CD4-positive, alpha-beta T cell treated with Interleukin-6 at 100 ng/mL for 8 hours (primary cell): ENCODE measurements at regions not wholly inside any gene's neighbourhood (a gene's known extent, or its start where the extent isn't known, plus 50 kb on each side); places are given as distances from the start of the nearest gene placed in this dataset.
"Not testable (repeated sequence)": the region's sequence is repeated elsewhere in the genome, so short reads cannot be mapped to it uniquely, and the experiment has no call there.

Experiments used
- DNase-seq: peaks from one replicate; pipeline ENCODE4 v3.0.0-alpha.2; 2020; ENCODE audit warnings: mixed read lengths, low spot score

DNA sequence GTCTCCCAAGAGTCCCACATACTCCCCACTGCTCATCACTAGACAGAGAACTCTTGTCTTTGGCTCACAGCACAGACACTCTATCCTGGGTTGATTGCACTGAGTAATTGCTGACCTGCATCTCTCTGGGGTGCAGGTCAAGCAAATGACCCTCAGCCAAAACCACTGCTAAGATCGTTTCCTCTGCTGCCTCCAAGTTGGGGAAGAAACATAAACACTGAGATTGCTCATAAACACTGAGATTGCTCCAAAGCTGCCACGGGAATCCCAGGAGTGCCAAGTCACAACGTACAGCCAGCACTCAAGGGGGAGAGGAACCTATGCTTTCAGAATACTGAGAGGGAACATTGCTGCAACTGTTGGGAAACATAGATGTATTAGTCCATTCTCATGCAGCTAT is 1402.1 kb upstream of the ACO1 start:
- DNase-seq: no peak

DNA sequence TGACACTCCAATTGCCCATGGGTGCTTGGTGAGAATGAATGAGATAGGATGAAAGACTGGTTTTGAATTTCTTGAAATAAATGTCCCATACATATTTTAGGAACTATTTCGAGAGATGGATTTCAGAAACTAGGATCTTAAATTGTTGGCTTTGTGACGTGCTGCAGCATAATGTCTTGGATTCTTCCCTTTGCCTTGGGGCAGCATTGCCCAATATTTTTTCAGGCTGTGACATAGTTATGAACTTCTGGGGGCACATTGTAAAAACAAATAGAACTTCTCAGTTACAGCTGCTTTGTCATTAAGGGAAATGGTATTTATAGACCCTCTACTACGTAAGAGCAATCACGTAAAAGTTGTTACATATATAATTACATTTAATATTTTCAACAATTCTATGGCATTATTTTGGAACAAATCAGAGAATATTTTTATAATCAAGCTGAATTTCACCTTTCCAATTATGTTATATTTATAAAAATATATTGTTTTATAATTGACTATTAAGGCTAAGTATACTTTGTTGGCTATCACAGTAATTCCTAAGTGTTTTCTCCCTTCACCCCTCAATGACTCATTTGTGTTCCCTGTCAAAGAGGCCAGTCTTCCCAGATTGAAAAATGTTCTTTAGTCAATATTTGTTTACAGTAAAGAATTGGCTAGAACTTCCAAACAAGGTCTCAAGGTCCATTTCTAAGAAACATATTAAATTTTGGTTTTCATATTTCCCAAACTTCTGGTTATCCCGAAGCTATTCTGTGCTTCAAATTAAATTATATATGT is 1388.3 kb upstream of the ACO1 start:
- no peak for DNase-seq

DNA sequence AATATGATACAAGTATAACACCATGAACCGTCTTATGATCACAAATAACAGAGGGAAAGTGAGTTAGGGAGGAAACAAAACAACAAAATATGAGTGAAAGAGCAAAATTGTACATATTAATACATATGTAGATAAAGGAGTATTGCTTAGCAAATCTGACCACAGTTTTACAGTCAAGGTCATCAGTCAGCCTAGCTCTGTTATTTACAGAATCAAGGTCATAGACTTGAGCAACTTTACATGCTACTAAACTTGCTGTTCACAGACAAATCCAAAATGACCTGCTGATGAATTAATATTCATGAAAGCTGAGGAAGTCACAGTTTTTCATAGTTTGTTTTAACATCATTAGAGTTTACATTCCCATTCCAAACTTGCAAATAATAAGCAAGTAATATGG is 1387.7 kb upstream of the ACO1 start:
- no peak for DNase-seq

DNA sequence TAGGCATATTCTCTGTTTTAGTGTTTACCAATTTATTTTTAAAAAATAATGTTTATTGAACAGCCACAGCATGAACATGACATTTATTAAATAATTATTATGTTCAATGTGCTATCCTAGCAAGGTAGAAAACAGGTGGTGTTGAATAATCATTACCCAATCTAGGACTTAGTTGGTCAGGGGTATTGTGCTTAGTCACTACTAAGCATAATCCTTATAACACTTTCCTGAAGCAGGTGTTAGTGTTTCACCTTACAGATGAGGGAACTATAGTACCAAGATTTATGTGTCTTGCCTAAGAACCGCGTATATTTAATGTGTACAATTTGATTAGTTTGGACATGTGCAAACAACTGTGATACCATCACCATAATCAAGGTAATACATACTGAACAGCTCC is 1387.2 kb upstream of the ACO1 start:
- no peak for DNase-seq

DNA sequence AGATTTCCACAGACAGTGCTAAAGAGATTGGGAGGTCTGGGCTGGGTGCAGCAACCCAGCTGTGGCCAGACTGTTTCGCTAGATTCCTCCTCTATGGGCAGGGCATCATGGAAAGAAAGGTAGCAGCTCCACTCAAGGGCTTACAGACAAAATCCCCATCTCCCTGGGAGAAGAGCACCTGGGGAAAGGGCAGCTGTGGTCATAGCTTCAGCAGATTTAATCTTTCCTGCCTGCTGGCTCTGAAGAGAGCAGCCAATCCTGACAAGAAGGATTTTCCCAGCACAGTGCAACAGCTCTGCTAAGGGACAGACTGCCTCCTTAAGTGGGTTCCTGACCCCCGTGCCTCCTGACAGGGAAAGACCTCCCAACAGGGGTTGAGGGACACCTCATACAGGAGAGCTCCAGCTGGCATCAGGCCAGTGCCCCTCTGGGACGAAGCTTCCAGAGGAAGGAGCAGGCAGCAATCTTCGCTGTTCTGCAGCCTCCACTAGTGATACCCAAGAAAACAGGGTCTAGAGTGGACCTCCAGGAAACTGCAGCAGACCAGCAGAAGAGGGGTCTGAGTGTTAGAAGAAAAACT is 1379.3 kb upstream of the ACO1 start:
- DNase-seq: no peak

DNA sequence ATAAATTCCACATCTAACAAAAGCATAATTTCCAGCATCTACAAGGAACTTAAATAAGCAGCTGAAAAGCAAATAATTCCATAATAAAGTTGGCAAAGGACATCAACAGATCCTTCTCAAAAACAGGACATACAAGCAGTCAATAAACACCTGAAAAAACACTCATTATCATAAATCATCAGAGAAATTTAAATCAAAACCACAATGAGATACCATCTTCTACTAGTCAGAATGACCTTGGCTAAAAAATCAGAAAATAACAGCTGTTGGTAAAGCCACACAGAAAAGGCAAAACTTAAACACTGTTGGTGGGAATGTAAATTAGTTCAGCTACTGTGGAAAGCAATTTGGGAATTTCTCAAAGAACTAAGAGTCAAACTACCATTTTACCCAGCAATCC is 1371.1 kb upstream of the ACO1 start:
- no peak for DNase-seq

DNA sequence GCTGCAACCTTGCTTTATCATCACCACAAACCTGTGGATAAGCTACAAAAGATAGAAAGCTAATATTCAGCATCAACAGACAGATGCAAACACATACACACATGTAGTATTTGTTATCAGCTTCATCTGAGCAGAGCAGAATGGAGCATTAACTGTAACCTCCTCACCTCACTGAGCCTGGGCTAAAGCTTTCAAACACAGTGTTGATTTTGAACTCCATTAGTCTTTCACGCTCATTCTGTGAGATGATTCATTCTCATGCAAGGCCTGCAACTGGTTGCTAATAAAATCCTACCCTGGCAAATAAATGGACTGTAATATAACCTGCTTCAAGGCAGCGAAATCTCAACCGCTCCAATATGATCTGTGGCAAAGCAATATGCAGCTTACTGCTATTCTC is 1360.6 kb upstream of the ACO1 start:
- no peak for DNase-seq

DNA sequence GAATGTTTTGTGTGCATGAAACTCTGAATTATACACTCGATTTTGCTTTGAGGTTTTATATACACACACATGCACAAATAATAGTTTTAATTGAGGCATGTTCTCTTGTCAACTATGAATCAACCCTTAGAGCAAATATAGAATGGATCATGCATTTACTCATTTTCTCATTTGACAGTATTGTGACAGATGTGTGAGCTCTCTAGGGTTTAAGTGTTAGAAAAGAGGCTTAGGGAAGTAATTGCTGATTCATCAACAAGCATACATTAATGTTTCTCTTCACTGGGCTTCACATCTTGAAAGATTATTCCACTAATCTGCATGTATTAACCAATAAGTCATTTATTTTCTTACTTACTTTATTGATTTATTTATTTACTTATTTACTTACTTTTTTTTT is 1356.8 kb upstream of the ACO1 start:
- no peak for DNase-seq

DNA sequence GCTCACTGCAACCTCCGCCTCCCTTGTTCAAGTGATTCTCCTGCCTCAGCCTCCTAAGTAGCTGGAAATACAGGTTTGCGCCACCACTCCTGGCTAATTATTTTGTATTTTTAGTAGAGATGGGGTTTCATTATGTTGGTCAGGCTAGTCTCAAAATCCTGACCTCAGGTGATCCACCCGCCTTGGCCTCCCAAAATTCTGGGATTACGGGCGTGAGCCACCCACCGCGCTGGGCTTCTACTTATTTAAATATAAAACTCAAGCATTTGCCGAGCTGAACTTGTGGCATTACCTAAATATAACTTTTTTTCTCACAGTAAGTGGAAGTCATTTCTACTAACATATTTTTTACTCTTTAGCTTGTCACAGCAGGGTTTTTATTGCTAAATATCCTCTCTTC is 1356.3 kb upstream of the ACO1 start:
- DNase-seq: no peak

DNA sequence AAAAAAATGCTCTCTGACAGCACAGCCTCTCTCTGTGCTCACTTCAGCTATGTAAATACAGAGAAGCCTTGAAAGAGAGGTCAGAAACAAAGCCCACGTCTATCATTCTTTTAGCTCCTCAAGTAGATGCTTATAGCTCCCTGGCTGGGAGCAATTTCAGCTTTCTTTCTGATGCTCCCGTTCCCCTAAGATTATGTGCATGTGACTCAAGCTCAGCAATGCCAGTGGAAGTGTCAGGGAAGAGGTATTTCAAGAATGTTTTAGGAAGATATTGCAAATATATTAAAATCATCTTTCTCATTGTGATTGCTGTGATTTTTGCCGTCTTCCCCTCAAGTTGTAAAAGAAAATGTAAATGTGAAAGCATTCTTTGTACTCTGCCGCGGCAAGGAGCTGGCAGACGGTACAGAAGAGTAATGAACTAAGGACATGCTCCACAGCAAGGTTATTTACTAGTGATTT is 1353.7 kb upstream of the ACO1 start:
- no peak for DNase-seq

DNA sequence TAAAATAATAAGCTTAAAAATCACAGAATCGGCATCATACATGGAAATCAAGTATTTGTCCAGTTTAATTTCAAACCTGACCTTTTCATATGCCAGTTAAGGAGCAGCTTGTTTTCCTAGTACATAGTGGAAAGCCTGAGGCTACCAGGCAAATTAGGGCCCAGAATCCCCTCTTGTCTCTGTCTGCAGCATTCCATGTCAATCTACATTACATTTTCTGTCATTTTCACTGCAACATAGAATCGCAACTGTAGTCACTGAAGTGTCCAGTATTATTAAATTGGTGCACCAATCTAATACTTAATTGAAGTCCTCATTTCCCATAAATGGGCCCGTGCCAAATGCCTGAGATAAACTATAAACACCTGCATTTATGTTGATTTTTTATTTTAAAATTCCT is 1352.2 kb upstream of the ACO1 start:
- DNase-seq: no peak

DNA sequence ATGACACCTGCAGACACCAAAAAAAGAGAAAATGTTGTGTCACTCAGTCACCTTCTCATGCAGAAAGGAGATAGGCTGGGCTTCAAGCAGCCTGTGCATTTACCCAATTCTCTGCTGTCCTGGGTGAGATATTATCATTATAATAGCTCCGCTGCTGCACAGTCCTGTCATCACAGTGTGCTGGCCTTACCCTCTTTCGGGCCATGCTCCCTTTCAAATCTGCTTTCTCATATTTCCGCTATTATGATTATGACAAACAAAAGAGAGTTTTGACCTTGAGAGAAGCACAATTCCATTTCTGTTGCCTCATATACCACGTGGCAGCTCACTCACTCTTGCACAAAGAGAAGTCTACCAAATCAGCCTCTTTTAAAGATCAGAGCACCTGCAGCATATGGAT is 1350.1 kb upstream of the ACO1 start:
- DNase-seq: no peak

DNA sequence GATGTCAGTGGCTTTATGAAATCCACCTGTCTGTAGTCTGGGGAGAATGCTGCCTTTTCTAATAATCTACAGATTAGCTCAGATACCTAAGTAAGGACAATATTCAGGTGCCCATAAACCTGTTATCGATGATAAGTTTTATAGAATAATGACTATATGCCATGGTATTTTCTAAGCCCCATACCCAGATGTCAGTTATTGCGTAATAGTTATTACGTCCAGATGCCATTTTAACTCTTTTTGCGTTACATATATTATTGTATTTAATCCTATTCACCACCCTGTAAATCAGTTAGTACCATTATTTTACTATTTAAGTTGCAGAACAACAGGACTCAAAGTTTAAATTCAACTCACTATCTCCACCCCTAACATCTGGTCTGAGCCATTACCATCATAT is 1343.9 kb upstream of the ACO1 start:
- no peak for DNase-seq

DNA sequence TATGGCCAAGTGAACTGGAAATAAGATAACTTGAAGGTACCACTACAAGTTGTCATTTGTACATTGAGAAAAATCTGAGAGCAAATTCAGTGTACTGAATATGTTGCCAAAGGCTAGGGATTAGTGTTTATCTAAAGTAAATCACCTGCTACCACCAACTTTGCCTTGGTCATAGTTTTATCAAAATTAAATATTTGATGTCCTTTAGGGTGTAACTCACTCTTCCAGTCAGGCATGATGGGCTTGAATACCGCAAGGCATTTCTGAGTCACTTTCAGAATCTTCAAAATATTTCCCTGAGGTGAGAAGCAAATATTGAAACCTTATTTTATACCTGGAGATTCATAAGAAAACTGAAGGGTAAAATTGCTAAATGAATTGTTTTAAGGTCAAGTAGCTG is 1338.6 kb upstream of the ACO1 start:
- no peak for DNase-seq

DNA sequence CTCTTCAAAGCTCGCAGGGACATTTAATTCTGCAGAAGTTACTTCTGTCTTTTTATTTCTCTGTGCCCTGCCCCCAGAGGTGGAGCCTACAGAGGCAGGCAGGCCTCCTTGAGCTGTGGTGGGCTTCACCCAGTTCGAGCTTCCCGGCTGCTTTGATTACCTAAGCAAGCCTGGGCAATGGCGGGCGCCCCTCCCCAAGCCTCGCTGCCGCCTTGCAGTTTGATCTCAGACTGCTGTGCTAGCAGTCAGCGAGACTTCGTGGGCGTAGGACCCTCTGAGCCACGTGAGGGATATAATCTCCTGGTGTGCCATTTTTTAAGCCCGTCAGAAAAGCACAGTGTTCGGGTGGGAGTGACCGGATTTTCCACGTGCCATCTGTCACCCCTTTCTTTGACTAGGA is 1322.9 kb upstream of the ACO1 start:
- DNase-seq: not testable (repeated sequence)

DNA sequence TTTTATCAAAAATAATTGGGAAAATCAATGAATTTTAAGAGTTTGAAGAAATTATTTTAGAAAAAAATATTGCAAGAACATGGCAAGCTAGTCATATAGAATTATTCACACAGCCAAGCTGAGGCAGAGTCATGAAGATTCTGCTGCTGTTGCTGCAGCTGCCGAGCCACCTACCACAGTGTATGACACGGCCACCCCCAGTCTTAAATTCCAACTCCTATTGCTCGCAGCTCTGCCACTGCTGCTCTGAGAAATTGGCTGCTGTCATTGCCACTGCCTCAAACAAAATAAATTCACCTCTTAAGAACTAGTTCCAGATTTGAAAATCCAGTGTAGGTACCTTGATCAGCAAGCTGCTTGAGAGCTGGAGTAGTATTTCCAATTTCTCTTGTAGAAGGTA is 1318.8 kb upstream of the ACO1 start:
- no peak for DNase-seq

DNA sequence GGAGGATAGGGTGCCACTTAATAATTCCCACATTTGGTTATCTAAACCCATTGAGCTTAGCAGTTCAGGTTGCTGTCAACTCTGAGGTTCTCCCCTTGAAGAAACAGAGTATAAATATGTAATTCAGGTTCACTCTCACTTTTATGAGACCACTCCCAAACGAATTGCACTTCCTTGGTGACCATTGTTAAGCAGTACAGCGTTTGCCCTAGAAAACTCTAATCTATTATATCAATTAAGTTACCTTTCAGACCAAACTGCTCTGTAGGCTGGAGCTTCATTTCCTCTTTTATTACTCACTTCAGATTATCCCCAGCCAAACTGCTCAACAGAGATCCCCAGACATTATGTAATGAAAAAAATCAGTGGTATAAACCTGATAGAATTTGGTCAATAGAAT is 1317.0 kb upstream of the ACO1 start:
- no peak for DNase-seq

DNA sequence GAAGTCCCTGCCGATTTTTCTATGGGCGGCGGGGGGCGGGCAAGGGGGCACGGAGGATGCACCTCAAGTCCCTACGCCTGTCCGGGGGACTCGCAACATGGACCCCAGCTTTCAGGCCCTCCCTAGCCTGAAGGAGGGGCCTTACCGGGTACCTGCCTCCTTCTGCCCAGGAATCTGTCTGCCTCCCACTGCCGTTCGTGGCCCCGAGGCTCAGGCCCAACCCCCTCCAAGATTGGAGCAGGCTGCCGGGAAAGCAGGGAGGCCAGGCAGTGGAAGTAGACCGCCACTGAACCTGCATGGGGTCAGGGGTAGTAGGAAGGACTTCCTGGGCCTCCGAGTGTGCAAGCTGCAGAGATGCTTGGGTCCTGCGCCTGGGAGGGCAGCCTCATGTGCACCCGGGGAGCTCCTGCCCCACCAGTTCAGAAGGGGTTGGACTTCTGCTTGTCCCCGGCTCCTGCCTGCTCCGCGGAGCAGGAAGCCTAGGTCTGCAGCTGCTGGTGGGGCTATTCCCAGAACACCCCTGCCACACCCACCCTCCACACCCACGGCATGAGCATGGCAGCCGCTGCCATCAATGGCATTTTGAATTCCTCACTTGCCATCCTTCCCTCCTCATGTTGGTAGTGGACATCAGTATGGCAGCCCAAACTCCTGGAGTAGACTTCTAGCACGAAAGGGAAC is 1312.7 kb upstream of the ACO1 start:
- no peak for DNase-seq

DNA sequence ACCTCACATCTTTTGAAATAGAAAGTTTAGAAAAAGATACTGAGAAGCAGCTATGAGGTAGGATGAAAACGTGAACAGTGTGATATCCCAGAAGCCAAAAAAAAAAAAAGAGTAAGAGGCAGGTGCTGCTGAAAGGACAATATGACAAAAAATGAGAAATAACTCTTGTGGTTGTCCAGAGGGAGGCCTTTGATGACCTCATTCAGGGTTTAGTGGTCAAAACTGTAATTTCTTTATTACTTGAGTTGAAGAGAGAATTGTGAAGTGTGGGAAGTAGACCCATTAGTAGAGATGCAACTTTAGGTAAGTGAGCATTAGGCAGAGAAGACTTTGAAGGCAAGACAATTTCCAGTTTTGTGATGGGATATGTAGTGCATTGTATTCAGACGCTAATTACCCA is 1306.3 kb upstream of the ACO1 start:
- no peak for DNase-seq

DNA sequence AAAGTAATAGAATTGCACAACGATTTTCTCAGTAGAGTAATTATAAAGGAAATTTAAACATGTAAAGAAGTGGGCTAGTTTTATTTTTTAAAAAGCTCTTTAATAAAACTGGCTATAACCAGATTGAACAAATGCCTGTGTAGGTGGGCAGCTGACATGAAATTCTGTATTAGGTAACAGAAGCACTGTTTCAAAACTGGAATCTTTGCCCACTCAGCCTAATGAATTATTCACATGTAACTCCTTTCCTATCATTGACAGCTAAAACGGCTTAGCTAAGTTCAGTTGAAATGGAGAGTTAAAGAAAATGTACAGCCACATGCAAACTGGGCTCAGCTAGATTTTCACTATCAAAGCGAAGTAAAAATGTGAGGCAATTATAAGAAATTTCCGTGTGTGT is 1300.1 kb upstream of the ACO1 start:
- no peak for DNase-seq

DNA sequence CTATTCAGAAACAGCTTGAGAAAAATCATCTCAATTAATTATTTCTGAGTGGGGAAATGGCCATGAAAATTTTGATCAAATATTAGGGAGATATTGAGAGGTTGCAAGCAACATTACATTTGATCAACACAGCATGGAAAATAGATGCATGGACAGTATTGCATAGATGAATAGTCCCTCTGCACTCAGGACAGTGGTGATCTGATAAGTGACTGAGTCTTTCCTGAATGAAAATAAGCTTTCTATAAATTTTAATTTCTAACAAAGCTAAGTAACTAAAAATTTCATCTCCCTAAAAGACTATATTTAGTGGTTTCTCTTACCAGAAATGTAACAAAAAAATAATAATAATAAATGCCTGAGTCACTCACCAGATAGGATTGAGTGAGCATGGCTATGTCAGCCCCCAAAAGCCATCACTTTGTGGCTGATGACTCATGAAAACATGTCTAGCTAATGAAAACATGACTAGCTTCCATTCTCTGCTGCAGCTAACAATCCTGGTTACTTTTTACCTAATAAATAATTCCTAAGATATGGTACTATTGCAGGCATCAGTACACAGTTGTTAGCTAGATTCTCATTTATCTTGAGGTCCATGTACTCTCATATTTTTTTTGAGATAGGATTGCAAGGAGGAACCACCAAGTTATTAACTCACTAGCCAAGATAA is 1294.8 kb upstream of the ACO1 start:
- DNase-seq: no peak

DNA sequence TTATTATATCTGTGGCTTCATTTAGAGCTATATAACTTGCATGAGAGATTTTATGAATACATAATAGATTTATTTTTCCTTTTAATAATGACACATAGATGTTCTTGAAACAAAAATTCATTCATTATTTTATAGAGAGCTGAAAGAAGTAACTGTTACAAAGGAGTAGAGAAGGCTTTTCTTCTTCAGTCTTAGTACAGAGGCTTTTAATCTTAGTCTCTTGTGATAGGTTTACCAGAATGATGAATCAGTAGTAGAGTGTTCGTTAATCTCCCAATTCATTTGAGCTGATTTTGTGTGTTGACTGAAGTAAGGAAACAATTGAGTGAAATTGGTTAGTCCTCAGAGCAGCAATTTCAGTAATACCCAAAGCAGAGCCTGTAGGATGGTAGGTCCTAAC is 1284.1 kb upstream of the ACO1 start:
- DNase-seq: no peak

DNA sequence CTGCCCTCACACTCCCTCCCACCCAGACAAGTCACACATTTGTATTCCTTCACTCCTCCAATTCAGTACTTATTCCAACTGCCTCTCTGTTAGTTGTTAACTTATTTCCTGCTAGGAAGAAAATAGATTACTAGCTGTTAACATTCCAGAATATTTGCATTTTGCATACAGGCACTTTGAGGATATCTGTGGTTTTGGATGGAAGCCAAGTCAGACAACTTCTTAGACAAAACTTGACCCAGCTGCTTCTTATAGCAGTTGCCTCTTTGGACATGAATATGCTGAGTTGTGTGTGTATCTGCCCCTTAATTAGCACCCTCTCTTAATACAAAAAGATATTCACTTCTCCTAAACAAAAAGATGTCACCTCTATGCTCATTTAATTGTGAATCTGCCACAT is 1280.6 kb upstream of the ACO1 start:
- no peak for DNase-seq
